ENCODE measurements at regions not wholly inside any gene's neighbourhood (a gene's known extent, or its start where the extent isn't known, plus 50 kb on each side); places are given as distances from the start of the nearest gene placed in this dataset.
A peak's percentile ranks its signal among the peaks of the same experiment; 100 is the strongest.

DNA sequence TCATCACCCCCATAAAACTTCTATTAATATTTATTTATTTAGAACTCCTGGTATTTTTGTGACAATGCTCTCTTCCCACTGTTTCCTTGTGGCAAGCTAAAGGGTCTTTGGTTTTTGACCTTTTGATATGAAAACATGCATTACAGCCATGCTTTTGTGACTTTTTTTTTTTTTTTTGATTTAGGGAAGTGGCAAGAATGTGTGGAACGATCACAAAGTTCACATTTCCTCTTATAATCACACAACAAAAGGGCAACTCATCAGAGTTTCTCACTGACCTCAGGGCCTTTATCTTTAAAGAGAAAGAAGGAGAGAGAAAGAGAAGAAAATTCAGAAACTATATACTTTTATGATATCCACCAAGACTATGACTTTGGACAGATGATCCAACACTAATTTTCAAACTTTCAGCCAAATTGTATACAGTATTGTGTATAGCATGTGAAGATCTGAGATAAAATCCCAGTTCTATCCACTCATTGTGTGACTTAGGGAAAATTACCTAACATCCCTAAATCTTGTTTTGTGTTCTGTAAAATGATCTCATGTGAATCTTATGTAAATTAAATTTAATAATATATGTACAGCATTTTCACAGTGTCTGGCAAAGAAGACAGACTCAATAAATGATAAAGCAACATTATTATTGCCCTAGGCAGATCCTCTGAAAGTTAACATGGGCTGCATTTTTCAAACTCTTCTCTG, 106.8 kb upstream of the MARCKS start:
- H3K4me3 ChIP-seq (ENCODE audit: low read depth, low read length) = no peak overlapping the region
- no peak for DNase-seq (ENCODE audit: low read depth)
- TF ChIP-seq, protein P1, sequence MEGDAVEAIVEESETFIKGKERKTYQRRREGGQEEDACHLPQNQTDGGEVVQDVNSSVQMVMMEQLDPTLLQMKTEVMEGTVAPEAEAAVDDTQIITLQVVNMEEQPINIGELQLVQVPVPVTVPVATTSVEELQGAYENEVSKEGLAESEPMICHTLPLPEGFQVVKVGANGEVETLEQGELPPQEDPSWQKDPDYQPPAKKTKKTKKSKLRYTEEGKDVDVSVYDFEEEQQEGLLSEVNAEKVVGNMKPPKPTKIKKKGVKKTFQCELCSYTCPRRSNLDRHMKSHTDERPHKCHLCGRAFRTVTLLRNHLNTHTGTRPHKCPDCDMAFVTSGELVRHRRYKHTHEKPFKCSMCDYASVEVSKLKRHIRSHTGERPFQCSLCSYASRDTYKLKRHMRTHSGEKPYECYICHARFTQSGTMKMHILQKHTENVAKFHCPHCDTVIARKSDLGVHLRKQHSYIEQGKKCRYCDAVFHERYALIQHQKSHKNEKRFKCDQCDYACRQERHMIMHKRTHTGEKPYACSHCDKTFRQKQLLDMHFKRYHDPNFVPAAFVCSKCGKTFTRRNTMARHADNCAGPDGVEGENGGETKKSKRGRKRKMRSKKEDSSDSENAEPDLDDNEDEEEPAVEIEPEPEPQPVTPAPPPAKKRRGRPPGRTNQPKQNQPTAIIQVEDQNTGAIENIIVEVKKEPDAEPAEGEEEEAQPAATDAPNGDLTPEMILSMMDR (IDR thresholded peaks at IDR 0.05; ENCODE audit: insufficient read depth, low read depth, low read length) = no peak

DNA sequence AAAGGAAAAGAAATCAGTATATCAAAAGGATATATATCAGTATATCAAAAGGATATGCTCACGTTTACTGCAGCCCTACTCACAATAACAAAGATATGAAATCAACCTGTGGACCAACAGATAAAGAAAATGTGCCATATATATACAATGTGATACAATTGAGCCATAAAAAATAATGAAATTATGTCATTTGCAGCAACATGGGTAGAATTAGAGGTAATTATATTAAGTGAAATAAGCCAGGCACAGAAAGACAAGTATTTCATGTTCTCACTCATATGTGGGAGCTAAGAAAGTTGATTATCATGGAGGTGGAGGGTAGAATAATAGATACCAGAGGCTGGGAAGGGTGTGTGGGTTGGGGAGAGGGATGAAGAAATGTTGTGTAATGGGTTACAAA, 102.9 kb upstream of the MARCKS start:
- no peak overlapping the region for H3K4me3 ChIP-seq (ENCODE audit: low read depth, low read length)
- TF ChIP-seq, protein P1 (IDR thresholded peaks at IDR 0.05; ENCODE audit: insufficient read depth, low read depth, low read length) = no peak
- no peak for DNase-seq (ENCODE audit: low read depth)

DNA sequence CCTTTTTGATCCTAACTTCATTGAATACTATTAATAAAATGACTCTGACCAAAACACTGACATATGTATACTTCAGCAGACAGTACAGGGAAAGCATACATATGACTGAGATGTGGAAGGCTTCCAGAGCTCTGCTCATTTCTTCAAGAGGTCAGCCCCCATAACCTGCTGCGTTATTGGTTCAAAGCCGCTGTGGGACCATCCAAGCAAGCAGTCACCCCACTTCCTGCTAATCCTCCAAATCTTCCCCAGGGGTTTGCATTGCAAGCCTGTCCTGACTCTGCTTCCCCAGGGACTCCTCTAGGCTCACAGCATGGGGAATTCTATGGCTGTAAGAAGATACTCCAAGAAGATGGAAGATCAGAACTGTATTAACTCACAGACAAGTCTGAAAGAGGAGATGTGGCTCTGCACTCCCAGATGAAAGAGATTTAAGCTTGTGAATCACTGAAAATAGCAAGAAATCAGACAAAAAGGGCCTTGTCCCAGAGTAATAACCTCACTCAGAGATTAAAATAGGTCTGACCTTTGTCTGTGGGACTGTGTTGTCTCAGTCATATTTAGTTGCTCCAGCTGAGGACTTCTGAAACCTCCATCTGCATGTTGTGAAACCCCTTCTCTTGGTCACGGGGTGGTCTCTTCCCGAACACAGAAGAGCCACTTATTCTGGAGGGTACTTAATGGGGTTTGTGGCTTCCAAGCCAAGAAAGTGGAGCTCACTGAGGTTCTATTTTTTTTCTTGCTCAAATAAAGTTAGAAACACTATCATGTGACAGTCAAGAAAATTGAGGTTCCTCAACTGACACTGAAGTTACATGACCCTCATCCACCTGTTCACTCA, 101.5 kb upstream of the MARCKS start:
- no peak overlapping the region for H3K4me3 ChIP-seq (ENCODE audit: low read depth, low read length)
- TF ChIP-seq, protein P1 (IDR thresholded peaks at IDR 0.05; ENCODE audit: insufficient read depth, low read depth, low read length) = no peak
- DNase-seq (ENCODE audit: low read depth) = no peak

DNA sequence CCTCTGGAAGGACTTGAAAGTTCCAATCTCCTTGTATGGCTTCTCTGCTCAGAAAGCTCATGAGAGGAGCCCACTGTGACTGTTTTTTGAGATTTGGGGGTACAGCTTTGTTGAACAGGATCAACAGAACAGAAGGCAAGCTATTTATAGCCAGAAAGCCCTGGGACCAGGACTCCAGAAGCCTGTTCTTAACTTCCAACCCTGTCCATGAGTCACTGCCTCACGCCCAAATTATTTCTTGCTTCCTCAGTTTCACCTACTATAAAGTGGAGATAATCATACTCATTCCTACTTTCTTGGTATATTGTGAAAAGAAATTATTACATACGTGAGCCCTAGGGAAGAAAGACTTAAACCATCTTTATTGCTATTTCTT, 100.9 kb upstream of the MARCKS start:
- TF ChIP-seq, protein P1 (IDR thresholded peaks at IDR 0.05; ENCODE audit: insufficient read depth, low read depth, low read length) = no peak
- no peak overlapping the region for H3K4me3 ChIP-seq (ENCODE audit: low read depth, low read length)
- DNase-seq (ENCODE audit: low read depth) = no peak

DNA sequence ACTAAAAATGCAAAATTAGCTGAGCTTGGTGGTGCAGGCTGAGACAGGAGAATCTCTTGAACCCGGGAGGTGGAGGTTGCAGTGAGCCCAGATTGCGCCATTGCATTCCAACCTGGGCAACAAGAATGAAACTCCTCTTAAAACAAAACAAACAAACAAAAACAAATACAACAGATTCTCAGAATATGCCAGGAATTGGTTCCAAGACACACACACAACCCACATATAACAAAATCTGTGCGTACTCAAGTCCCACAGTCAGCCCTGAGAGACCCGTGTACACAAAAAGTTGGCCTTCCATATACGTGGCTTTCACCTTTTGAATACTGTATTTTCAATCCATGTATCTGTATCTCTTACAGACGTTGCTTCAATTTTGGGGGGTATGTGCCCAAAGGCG, 98.9 kb upstream of the MARCKS start:
- no peak for DNase-seq (ENCODE audit: low read depth)
- TF ChIP-seq, protein P1 (IDR thresholded peaks at IDR 0.05; ENCODE audit: insufficient read depth, low read depth, low read length) = no peak
- no peak overlapping the region for H3K4me3 ChIP-seq (ENCODE audit: low read depth, low read length)

DNA sequence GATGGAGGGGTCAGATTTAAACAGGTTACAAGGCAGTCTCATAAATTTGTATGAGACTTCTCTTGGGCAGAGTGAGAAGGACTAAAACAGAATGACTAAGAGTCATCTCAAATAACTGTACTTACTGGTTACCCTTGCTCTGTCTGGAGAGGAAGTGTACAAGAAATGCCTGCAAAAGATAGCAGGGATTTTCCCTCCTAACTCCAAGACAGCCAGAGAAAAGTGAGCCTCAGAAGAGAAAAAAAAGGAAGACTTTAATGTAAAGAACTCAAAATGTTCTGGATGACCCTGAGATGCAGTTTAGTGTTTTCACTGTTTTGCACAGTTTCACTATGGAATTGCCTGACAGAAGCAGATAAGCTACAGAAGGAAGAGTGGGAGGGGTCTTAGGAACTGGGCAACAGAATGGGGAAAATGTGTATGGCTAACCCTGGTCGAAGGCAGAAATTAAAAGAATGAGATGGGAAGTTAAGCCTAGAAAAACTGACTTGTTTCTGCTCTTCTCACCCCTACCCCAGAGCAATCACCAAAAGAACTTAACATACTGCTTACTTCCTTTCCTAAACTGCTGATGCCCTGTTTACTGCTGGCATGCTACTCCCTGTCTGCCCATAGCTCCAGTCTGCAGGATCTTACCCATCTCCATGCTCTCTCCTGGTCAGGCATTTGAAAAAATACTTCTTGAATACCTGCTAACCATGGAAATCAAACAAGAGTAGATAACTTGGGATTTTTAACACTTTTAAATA, 98.1 kb upstream of the MARCKS start:
- DNase-seq (ENCODE audit: low read depth) = peak; percentile 10
- H3K4me3 ChIP-seq (ENCODE audit: low read depth, low read length) = no peak overlapping the region
- TF ChIP-seq, protein P1 (IDR thresholded peaks at IDR 0.05; ENCODE audit: insufficient read depth, low read depth, low read length) = no peak

Measured in fibroblast of villous mesenchyme (primary cell).